ENCODE measurements at regions not wholly inside any gene's neighbourhood (a gene's known extent, or its start where the extent isn't known, plus 50 kb on each side); places are given as distances from the start of the nearest gene placed in this dataset.

- no peaks in the 10 kb centered on the region for H3K79me2 ChIP-seq (ENCODE audit: control insufficient read depth, insufficient read depth, low read length)
- DNase-seq (ENCODE audit: low read depth, low spot score) (no peak), FAIRE-seq (no peak), ATAC-seq (no peak)
- no peak overlapping the region for H3K9ac ChIP-seq (ENCODE audit: control insufficient read depth, insufficient read depth, low read length)
- ChIA-PET CTCF (no interaction called here), POLR2A (no interaction called here), RAD21 (ENCODE audit: unreplicated experiment) (interaction anchor here (0.6 kb wide), 1 partner anchor 934 kb away, joined by 4 read pairs; no protein-coding TSS in a partner anchor), SMC1A (ENCODE audit: uncharacterized antibody, unreplicated experiment) (interaction anchor here (0.7 kb wide), 1 partner anchor 13 kb away, joined by 3 read pairs; no protein-coding TSS in a partner anchor)
- H2AFZ ChIP-seq (ENCODE audit: control insufficient read depth, low read depth, low read length), result no peak overlapping the region
- no peaks in the 10 kb centered on the region for H3K27me3 ChIP-seq (replicated peaks in 1 of 2; ENCODE audit: control insufficient read depth in 2 of 2, insufficient read depth in 2 of 2, low read length in 1 of 2)
- no peak for TF ChIP-seq SP1 (IDR thresholded peaks at IDR 0.05; ENCODE audit: low read depth, low read length)
- in situ Hi-C loops (cut with MboI), result no loop called here
- no peaks in the 10 kb centered on the region; the same call in 2 of the 3 replicates for H3K9me3 ChIP-seq (replicated peaks; ENCODE audit: control insufficient read depth, insufficient read depth, low read length)
- no TSS peak for BruUV-seq (replicated peaks)
- H4K20me1 ChIP-seq (ENCODE audit: control insufficient read depth, insufficient read depth), result no peaks in the 10 kb centered on the region
- WGBS (ENCODE audit: insufficient coverage, insufficient replicate concordance, low lambda C conversion rate, missing lambda C conversion rate), result 0% methylated on average over 1 of the region's 1 CpG
- H3K27ac ChIP-seq (ENCODE audit: control insufficient read depth, insufficient read depth), result no peak overlapping the region
- H3K36me3 ChIP-seq (ENCODE audit: control insufficient read depth in 2 of 2, insufficient read depth in 2 of 2, low read length in 1 of 2), result no peaks in the 10 kb centered on the region
- H3K4me3 ChIP-seq, result no peak overlapping the region
- no peak overlapping the region for H3K4me2 ChIP-seq (ENCODE audit: control insufficient read depth, insufficient read depth)
- intact Hi-C loops (cut with micrococcal nuclease; ENCODE audit: unreplicated experiment), result no loop called here
- no peaks in the 10 kb centered on the region for H3K4me1 ChIP-seq (ENCODE audit: control insufficient read depth, insufficient read depth, low read length)
Measured at GRCh38 chr14:87087881-87088280, 905.1 kb downstream of the GALC start.

- BruUV-seq (replicated peaks), result no TSS peak
- RAD21 ChIA-PET (ENCODE audit: unreplicated experiment), result no interaction called here
- no peaks in the 10 kb centered on the region for H3K79me2 ChIP-seq (ENCODE audit: control insufficient read depth, insufficient read depth, low read length)
- POLR2A ChIA-PET, result no interaction called here
- no peaks in the 10 kb centered on the region; the same call in 2 of the 3 replicates for H3K9me3 ChIP-seq (replicated peaks; ENCODE audit: control insufficient read depth, insufficient read depth, low read length)
- no peak overlapping the region for H3K4me2 ChIP-seq (ENCODE audit: control insufficient read depth, insufficient read depth)
- no peak overlapping the region for H3K9ac ChIP-seq (ENCODE audit: control insufficient read depth, insufficient read depth, low read length)
- no peaks in the 10 kb centered on the region for H3K4me1 ChIP-seq (ENCODE audit: control insufficient read depth, insufficient read depth, low read length)
- no peak overlapping the region for H3K27ac ChIP-seq (ENCODE audit: control insufficient read depth, insufficient read depth)
- DNase-seq (ENCODE audit: low read depth, low spot score) (no peak), ATAC-seq (no peak), FAIRE-seq (no peak)
- H4K20me1 ChIP-seq (ENCODE audit: control insufficient read depth, insufficient read depth), result no peaks in the 10 kb centered on the region
- H2AFZ ChIP-seq (ENCODE audit: control insufficient read depth, low read depth, low read length), result no peak overlapping the region
- intact Hi-C loops (cut with micrococcal nuclease; ENCODE audit: unreplicated experiment) (no loop called here), in situ Hi-C loops (cut with MboI) (no loop called here)
- no peaks in the 10 kb centered on the region for H3K36me3 ChIP-seq (ENCODE audit: control insufficient read depth in 2 of 2, insufficient read depth in 2 of 2, low read length in 1 of 2)
- SMC1A ChIA-PET (ENCODE audit: uncharacterized antibody, unreplicated experiment), result no interaction called here
- 19% methylated on average over 1 of the region's 1 CpG for WGBS (ENCODE audit: insufficient coverage, insufficient replicate concordance, low lambda C conversion rate, missing lambda C conversion rate)
- no peak overlapping the region for H3K4me3 ChIP-seq
- CTCF ChIA-PET, result no interaction called here
- no peaks in the 10 kb centered on the region for H3K27me3 ChIP-seq (replicated peaks in 1 of 2; ENCODE audit: control insufficient read depth in 2 of 2, insufficient read depth in 2 of 2, low read length in 1 of 2)
- no peak for TF ChIP-seq SUPT20H (IDR thresholded peaks at IDR 0.05; ENCODE audit: borderline replicate concordance, control insufficient read depth, low read depth, low read length)
- no peak for TF ChIP-seq HCFC1 (IDR thresholded peaks at IDR 0.05; ENCODE audit: low read length)
- TF ChIP-seq ZNF24 (IDR thresholded peaks at IDR 0.05), result no peak
- TF ChIP-seq PAX8 (IDR thresholded peaks at IDR 0.05), result no peak
- TF ChIP-seq YBX1 (IDR thresholded peaks at IDR 0.05), result no peak
- no peak for TF ChIP-seq TCF12 (IDR thresholded peaks at IDR 0.05; ENCODE audit: low read depth, low read length)
- no peak for TF ChIP-seq CHD1 (IDR thresholded peaks at IDR 0.05; ENCODE audit: low read depth, low read length)
- no peak for TF ChIP-seq KDM1A (IDR thresholded peaks at IDR 0.05; ENCODE audit: borderline replicate concordance)
- TF ChIP-seq FOXK2 (IDR thresholded peaks at IDR 0.05), result no peak
- TF ChIP-seq SIN3A (IDR thresholded peaks at IDR 0.05; ENCODE audit: low read depth, low read length), result no peak
- no peak for TF ChIP-seq SMARCA5 (IDR thresholded peaks at IDR 0.05)
- TF ChIP-seq TBL1XR1 (IDR thresholded peaks at IDR 0.05; ENCODE audit: low read depth, low read length), result no peak
- no peak for TF ChIP-seq MAX (IDR thresholded peaks at IDR 0.05; ENCODE audit: low read depth, low read length)
- no peak for TF ChIP-seq WRNIP1 (IDR thresholded peaks at IDR 0.05; ENCODE audit: borderline replicate concordance, low read depth, low read length)
- TF ChIP-seq IKZF2 (IDR thresholded peaks at IDR 0.05), result no peak
- no peak for TF ChIP-seq USF1 (IDR thresholded peaks at IDR 0.05; ENCODE audit: borderline replicate concordance, extremely low read length, insufficient read depth, low read depth, low read length)
- no peak for TF ChIP-seq BACH1 (IDR thresholded peaks at IDR 0.05; ENCODE audit: borderline replicate concordance)
Measured at GRCh38 chr14:87084908-87085307, 908.1 kb downstream of the GALC start.
